IMR-90 (cell line): ENCODE measurements at regions not wholly inside any gene's neighbourhood (a gene's known extent, or its start where the extent isn't known, plus 50 kb on each side); places are given as distances from the start of the nearest gene placed in this dataset.

Source experiments
- NFE2L2 ChIP-seq: fragments of 150-350 bp; IDR thresholded peaks from 2 replicates; pipeline ENCODE4 v1.6.1; 2016; ENCODE audit warnings: low read depth, mild to moderate bottlenecking, low read length
- POLR2A ChIP-seq: IDR thresholded peaks from 2 replicates; pipeline ENCODE4 v1.6.1; 2012; ENCODE audit warnings: mild to moderate bottlenecking, low read depth, low read length
- RAD21 ChIP-seq: IDR thresholded peaks from 2 replicates; pipeline ENCODE4 v1.6.1; 2012; ENCODE audit warnings: low read length, improper control_type of control experiment
- RCOR1 ChIP-seq: IDR thresholded peaks from 2 replicates; pipeline ENCODE4 v1.6.1; 2012; ENCODE audit warnings: mild to moderate bottlenecking, low read length, improper control_type of control experiment; ENCODE audit not compliant: insufficient replicate concordance
- RFX5 ChIP-seq: IDR thresholded peaks from 2 replicates; pipeline ENCODE4 v1.8.0; 2012; ENCODE audit warnings: low read depth, mild to moderate bottlenecking, low read length, moderate library complexity
- SMC3 ChIP-seq: fragments of 150-350 bp; IDR thresholded peaks from 2 replicates; pipeline ENCODE4 v1.6.1; 2016; ENCODE audit warnings: low read depth, mild to moderate bottlenecking, antibody characterized with exemption, low read length, moderate library complexity
- TF ChIP-seq, protein P1 (sequence below): conservative IDR thresholded peaks from 2 replicates; pipeline ENCODE4 v1.5.1; 2012; ENCODE audit warnings: mild to moderate bottlenecking, low read depth, low read length, improper control_type of control experiment

DNA sequence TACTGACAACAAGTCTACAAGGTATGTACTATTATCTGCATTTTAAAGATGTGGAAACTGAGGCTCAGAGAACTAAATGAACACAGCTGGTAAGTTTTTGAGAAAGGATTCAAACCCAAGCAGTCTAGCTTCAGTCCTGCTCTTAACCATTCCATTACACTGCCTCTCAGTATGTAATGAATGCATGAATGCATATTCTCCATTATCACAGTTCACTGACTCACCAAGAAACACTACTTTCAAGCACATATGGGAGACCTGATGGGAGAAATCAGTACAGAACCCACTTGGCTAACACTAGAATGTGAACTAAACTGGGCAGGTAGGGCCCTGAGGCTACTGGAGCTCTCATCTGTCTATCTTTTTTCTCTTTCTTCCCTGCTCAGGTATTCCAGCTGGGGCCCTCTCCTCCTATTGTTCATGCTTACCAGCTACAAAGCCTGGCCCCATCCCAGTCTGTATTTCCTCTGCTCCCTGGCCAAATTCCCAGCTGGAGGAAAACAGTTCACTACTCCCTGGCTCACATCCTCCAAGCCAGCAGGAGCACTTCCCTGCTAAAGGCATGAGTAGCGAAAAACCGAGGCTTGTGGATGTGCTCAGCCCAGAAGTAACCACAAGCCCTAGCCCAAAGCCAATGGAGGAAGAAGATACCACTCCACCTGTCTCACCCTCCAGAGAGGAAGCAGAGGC lies 178.2 kb upstream of the ARHGEF9 start:
- TF ChIP-seq, protein P1, sequence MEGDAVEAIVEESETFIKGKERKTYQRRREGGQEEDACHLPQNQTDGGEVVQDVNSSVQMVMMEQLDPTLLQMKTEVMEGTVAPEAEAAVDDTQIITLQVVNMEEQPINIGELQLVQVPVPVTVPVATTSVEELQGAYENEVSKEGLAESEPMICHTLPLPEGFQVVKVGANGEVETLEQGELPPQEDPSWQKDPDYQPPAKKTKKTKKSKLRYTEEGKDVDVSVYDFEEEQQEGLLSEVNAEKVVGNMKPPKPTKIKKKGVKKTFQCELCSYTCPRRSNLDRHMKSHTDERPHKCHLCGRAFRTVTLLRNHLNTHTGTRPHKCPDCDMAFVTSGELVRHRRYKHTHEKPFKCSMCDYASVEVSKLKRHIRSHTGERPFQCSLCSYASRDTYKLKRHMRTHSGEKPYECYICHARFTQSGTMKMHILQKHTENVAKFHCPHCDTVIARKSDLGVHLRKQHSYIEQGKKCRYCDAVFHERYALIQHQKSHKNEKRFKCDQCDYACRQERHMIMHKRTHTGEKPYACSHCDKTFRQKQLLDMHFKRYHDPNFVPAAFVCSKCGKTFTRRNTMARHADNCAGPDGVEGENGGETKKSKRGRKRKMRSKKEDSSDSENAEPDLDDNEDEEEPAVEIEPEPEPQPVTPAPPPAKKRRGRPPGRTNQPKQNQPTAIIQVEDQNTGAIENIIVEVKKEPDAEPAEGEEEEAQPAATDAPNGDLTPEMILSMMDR, result no peak
- TF ChIP-seq SMC3 (no peak), NFE2L2 (no peak), RFX5 (no peak), POLR2A (no peak), RAD21 (no peak), RCOR1 (no peak)
